ENCODE measurements at regions not wholly inside any gene's neighbourhood (a gene's known extent, or its start where the extent isn't known, plus 50 kb on each side); places are given as distances from the start of the nearest gene placed in this dataset.
"Not testable (repeated sequence)": the region's sequence is repeated elsewhere in the genome, so short reads cannot be mapped to it uniquely, and the experiment has no call there.

GRCh38 chr6:19562468-19562867 lies 274.7 kb upstream of the ID4 start:
- no peak for DNase-seq

GRCh38 chr6:19569563-19569962 lies 267.6 kb upstream of the ID4 start:
- no peak for DNase-seq

- DNase-seq = no peak
These were observed 266.0 kb upstream of the ID4 start for GRCh38 chr6:19571176-19571575.

- DNase-seq = no peak
These were observed 258.7 kb upstream of the ID4 start for GRCh38 chr6:19578481-19578880.

DNA sequence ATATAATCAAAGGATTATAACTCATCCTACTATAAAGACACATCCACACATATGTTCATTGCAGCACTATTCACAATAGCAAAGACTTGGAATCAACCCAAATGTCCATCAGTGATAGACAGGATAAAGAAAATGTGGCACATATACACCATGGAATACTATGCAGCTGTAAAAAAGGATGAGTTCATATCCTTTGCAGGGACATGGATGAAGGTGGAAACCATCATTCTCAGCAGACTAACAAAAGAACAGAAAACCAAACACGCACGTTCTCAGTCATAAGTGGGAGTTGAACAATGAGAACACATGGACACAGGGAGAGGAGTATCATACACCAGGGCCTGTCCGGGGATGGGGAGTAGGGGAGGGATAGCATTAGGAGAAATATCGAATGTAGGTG lies 253.0 kb upstream of the ID4 start:
- DNase-seq = not testable (repeated sequence)

DNA sequence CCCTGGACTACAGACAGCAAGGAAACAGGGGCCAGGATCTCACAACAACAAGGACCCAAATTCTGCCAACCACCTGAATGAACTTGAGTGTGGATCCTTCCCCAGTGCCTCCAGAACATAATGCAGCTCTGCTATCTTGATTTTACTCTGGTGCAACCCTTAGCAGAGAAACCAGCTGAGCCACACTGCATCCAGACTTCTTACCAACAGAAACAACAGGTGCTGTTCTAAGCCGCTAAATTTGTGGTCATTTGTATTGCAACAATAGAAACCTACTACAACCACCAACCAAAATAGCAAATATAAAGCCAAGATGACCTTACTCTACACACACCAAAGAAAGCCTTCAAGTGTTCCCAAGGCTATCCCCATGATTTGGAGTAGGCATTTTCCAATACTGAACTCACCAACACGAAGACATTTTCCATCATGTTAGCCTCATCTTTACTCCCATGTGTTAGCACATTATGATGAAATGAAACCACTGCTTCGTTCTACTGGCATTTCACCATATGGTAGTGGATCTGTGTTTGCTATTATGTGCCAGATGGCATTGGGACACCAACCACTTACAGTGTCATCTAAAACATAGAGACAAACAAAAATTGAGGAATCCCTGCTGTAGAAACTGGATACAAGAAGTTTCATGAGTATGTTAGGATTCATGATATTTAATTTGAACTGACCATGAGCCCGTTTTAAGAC lies 249.8 kb upstream of the ID4 start:
- DNase-seq = no peak

- DNase-seq = no peak
These were observed 246.6 kb upstream of the ID4 start for GRCh38 chr6:19590501-19591131.

GRCh38 chr6:19597809-19598320 lies 239.3 kb upstream of the ID4 start:
- DNase-seq = no peak

DNA sequence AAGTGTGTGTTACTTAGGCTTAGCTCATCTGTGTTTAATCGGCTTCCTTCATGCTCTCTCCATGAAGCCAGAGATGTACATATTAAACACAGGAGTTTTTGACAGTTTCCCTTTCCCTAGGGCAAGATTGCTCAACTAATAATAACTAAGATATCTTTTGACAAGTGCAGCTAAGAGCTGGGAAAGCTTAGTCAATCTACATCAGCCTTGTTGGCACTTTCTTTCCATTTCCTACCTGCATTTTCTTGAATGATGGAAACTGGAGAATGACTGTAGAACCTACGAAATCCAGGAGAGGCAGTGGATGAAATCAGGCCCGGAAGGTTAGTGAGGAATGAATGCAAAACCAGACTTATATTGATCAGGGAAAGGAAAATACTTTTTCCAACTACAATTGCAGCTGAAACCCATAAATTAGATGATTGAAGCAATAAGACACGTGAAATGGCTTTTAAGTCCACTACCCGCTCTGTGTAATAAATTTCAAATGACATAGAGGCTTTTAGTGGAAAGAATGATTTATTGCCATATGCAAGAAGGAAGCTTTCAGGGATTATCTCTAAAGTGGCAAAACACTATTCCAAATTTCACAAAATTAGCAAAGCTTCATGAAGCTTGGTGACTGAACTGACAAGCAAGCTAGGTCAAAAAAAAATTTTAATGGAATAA lies 237.2 kb upstream of the ID4 start:
- DNase-seq = no peak

DNA sequence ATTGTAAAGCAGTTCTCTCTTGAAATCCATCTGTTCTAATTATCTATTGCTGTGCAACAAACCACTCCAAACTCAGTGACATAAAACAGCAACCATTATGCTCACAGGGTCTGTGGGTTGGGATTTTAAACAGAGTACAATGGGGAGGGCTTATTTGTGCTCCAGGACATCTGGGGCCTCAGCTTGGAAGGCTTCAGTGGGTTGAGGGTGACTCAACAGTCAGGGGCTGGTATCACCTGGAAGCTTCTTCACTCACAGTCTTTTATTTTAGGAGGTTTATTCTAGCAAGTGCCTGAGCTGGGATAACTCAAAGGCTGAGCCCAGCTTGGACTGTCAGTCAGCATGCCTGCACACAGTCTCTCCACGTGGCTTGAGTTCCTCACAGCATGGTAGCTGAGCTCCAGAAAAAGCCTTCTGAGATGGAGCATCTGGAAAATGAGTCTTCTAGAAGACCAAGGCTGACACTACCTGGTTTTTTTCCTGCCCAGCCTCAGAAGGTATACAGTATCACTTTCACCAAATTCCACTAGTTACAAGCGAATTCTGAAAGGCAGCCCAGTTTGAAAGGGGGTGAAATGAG lies 234.6 kb upstream of the ID4 start:
- DNase-seq = no peak

DNA sequence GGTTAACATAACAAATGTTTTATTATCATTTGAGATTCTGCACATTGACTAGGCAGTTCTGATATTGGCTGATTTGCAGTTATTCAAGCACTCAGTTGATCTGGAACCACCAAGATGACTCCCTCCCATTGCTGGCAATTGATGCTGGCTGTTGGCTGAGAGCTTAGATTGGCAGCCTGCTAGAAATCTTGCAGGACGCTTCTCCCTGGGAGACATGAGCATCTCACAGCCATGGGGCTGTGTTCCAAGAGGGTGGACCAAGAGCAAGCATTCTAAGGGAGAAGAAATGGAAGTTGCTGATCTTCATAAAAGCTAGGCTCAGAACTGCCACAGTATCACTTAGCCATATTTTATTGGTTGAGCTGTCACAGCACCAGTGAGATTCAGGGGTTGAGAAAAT lies 233.4 kb upstream of the ID4 start:
- DNase-seq = no peak

GRCh38 chr6:19605624-19606023 lies 231.5 kb upstream of the ID4 start:
- no peak for DNase-seq

- no peak for DNase-seq
These were observed 228.6 kb upstream of the ID4 start for GRCh38 chr6:19608546-19608945.

GRCh38 chr6:19609972-19610641 lies 227.1 kb upstream of the ID4 start:
- DNase-seq = no peak

- not testable (repeated sequence) for DNase-seq
These were observed 224.3 kb upstream of the ID4 start for GRCh38 chr6:19612672-19613466.

GRCh38 chr6:19613678-19614077 lies 223.5 kb upstream of the ID4 start:
- DNase-seq = no peak

GRCh38 chr6:19616022-19616421 lies 221.1 kb upstream of the ID4 start:
- DNase-seq = no peak

DNA sequence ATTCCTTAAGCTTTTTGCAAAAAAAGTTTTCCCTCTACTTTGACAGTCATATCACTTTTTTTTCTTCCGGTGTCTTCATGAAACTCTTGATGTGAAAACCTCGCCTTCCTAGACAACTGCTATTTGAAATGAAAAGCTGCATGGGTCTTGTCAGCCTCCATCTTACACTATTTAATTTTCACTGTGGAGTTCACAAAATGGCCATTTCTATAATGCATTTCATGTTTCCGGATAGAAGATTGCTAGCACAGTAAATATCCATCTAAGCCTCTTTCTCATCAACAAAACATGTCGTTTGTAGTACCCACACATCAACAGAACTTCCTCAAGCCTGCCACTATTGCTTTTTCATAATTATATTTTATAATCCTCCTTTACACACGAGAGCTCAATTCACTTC lies 204.9 kb upstream of the ID4 start:
- DNase-seq = no peak

DNA sequence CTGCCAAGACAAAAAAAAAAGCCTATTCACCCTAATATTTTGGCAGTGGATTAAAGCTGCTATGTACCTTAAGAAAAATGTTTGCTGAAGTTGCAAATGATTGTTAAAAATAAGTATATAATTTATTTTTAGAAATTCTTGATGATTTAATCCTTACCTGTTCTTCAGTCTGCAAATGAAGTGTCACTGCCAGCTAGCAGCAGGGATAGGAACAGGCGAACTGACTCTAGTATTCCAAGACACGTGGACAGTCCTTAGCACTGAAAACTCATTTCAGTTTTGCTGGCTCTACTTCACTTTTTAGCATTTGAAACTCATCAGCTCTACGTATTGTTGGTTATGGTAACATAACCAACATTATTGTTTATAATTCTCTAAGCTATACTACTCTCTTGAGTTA lies 204.4 kb upstream of the ID4 start:
- no peak for DNase-seq

DNA sequence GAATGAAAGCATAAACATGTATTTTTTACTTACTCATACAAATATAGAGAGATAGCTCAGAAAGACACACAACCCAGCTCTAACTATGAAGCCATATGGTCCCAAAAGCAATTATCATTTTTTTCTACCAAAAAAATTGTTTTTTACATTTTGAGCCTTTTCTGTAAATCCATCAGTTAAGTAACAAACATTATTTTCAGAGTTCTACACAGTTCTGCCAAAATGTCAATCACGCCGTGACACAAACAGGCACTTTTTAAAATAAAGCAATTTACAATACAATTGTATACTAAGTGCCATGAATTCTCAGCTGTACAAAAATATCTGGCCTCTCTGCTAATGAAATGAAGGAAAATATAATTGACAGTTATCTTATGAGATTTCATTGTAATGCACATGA lies 201.4 kb upstream of the ID4 start:
- no peak for DNase-seq

DNA sequence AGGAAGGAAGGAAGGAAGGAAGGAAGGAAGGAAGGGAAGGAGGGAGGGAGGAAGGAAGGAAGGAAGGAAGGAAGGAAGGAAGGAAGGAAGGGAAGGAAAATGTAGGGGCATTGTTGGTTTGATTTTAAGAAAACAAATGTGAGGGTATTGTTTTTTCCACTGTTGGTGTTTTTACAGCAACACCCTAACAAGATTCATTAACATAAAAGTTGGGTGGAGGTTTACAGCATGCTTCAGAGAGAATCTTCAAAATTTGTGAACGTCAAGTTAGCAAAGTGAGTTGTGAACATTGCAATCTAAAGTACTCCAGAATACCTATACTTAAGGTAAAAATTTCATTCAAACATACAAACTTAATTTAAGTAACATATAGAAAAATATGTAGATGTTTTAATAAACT lies 200.2 kb upstream of the ID4 start:
- no peak for DNase-seq

DNA sequence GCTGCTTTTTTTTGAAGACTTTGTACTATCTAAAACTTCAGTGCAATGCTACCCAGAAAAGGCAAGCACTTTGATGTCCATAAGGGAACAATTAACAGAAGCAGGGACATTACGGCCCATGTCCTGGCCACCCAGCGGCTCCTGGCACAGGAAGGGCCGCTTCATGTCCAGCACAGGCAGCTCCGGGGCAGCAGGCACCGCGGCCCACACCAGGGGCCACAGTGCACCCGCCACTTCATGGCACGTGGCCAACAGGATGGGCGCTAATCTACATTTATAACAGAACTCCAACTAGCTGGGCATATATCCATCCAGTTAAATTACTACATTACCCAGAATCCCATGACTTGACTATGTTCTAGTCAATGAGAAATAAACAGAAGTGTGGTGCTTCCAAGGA lies 198.2 kb upstream of the ID4 start:
- DNase-seq = no peak

Data from activated CD4-positive, alpha-beta T cell treated with anti-CD3 and anti-CD28 coated beads for 48 hours (primary cell).